Peyer's patch (tissue), 4 donors: ENCODE measurements at regions not wholly inside any gene's neighbourhood (a gene's known extent, or its start where the extent isn't known, plus 50 kb on each side); places are given as distances from the start of the nearest gene placed in this dataset.

Experiments used
- POLR2A ChIP-seq, 2 donors: fragments of 450-650 bp; IDR thresholded peaks; one replicate each; pipeline ENCODE4 v1.5.1; 2017; ENCODE audit warnings: antibody characterized with exemption in 2 of 2, mild to moderate bottlenecking in 2 of 2, moderate library complexity in 2 of 2
- TF ChIP-seq, protein P1 (sequence below), 6 experiments: fragments of 450-650 bp in 4 of 6; fragments of 200-600 bp in 2 of 6; sonication (generic) in 1 of 6; IDR thresholded peaks; one replicate each; pipeline ENCODE4 v1.5.1; 2017 to 2019; ENCODE audit warnings: antibody characterized with exemption in 6 of 6, mild to moderate bottlenecking in 3 of 6, moderate library complexity in 1 of 6

GRCh38 chr18:73535990-73536389 is 611.6 kb downstream of the FBXO15 start:
- TF ChIP-seq, protein P1, sequence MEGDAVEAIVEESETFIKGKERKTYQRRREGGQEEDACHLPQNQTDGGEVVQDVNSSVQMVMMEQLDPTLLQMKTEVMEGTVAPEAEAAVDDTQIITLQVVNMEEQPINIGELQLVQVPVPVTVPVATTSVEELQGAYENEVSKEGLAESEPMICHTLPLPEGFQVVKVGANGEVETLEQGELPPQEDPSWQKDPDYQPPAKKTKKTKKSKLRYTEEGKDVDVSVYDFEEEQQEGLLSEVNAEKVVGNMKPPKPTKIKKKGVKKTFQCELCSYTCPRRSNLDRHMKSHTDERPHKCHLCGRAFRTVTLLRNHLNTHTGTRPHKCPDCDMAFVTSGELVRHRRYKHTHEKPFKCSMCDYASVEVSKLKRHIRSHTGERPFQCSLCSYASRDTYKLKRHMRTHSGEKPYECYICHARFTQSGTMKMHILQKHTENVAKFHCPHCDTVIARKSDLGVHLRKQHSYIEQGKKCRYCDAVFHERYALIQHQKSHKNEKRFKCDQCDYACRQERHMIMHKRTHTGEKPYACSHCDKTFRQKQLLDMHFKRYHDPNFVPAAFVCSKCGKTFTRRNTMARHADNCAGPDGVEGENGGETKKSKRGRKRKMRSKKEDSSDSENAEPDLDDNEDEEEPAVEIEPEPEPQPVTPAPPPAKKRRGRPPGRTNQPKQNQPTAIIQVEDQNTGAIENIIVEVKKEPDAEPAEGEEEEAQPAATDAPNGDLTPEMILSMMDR (IDR thresholded peaks at IDR 0.05), result no peak
- TF ChIP-seq POLR2A (IDR thresholded peaks at IDR 0.05), result no peak
